NCI-H1105 (cell line): ENCODE measurements at regions not wholly inside any gene's neighbourhood (a gene's known extent, or its start where the extent isn't known, plus 50 kb on each side); places are given as distances from the start of the nearest gene placed in this dataset.
"Not testable (repeated sequence)": the region's sequence is repeated elsewhere in the genome, so short reads cannot be mapped to it uniquely, and the experiment has no call there.

Source experiments
- DNase-seq: peaks from one replicate; lab custom pipeline; 2025; lab: John Stamatoyannopoulos, UW

- DNase-seq = not testable (repeated sequence)
Observed at GRCh38 chr16:88185976-88186888, 196.5 kb upstream of the ZNF469 start.

- not testable (repeated sequence) for DNase-seq
Observed at GRCh38 chr16:88186889-88187870, 195.6 kb upstream of the ZNF469 start.

- DNase-seq = not testable (repeated sequence)
Observed at GRCh38 chr16:88188171-88188895, 194.4 kb upstream of the ZNF469 start.

GRCh38 chr16:88190592-88191095, 192.1 kb upstream of the ZNF469 start:
- not testable (repeated sequence) for DNase-seq

- not testable (repeated sequence) for DNase-seq
Observed at GRCh38 chr16:88191168-88191567, 191.6 kb upstream of the ZNF469 start.

GRCh38 chr16:88192601-88193000, 190.2 kb upstream of the ZNF469 start:
- no peak for DNase-seq

GRCh38 chr16:88193706-88194396, 188.9 kb upstream of the ZNF469 start:
- not testable (repeated sequence) for DNase-seq

GRCh38 chr16:88194397-88195268, 188.1 kb upstream of the ZNF469 start:
- DNase-seq = no peak

GRCh38 chr16:88195269-88195705, 187.5 kb upstream of the ZNF469 start:
- no peak for DNase-seq

GRCh38 chr16:88195911-88196465, 186.8 kb upstream of the ZNF469 start:
- DNase-seq = no peak

- no peak for DNase-seq
Observed at GRCh38 chr16:88196471-88197400, 186.0 kb upstream of the ZNF469 start.

GRCh38 chr16:88197481-88198456, 185.0 kb upstream of the ZNF469 start:
- no peak for DNase-seq

GRCh38 chr16:88198457-88199295, 184.1 kb upstream of the ZNF469 start:
- not testable (repeated sequence) for DNase-seq

- not testable (repeated sequence) for DNase-seq
Observed at GRCh38 chr16:88199296-88200153, 183.2 kb upstream of the ZNF469 start.
